ENCODE measurements at regions not wholly inside any gene's neighbourhood (a gene's known extent, or its start where the extent isn't known, plus 50 kb on each side); places are given as distances from the start of the nearest gene placed in this dataset.
"Not testable (repeated sequence)": the region's sequence is repeated elsewhere in the genome, so short reads cannot be mapped to it uniquely, and the experiment has no call there.

GRCh38 chr4:84286048-84286447 is 213.0 kb downstream of the NKX6-1 start:
- DNase-seq: no peak

GRCh38 chr4:84279678-84280077 is 219.4 kb downstream of the NKX6-1 start:
- no peak for DNase-seq

- no peak for DNase-seq
Measured at GRCh38 chr4:84277923-84278322, 221.2 kb downstream of the NKX6-1 start.

GRCh38 chr4:84276752-84277151 is 222.3 kb downstream of the NKX6-1 start:
- no peak for DNase-seq

DNA sequence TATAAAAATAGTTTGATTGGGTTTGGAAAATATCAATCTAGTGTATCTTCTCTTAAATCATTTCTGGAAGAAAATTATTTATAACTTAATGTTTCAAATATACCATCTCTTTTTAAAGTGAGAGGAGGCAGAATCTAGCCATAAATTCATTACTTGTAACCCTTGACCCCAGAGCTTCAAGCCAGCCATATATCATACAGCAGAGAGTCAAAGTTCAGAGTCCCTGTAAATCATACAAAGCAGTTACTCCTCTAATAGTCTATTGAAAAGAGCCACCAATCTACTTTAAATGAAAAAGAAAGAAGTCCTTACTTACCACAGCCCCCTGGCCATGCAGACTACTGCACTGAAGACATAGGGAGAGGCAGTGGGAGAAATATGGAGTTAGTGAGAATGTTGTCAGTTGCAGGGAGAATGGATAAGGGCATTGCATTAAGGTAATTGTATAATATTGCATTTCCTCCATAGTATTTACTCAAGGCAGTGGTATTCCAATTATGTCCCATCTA is 229.5 kb downstream of the NKX6-1 start:
- DNase-seq: no peak

DNA sequence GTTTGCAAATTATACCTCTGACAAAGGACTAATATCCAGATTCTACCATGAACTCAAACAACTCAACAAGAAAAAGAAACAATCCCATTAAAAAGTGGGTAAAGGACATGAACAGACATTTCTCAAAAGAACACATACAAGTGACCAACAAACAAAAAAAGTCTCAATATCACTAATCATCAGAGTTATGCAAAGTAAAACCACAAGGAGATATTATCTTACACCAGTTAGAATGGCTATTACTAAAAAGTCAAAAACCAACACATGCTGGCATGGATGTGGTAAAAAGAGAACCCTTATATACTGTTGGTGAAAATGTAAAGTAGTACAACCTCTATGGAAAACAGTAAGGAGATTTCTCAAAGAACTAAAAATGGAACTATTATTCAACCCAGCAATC is 234.4 kb downstream of the NKX6-1 start:
- DNase-seq: no peak

GRCh38 chr4:84263415-84263814 is 235.7 kb downstream of the NKX6-1 start:
- DNase-seq: no peak

DNA sequence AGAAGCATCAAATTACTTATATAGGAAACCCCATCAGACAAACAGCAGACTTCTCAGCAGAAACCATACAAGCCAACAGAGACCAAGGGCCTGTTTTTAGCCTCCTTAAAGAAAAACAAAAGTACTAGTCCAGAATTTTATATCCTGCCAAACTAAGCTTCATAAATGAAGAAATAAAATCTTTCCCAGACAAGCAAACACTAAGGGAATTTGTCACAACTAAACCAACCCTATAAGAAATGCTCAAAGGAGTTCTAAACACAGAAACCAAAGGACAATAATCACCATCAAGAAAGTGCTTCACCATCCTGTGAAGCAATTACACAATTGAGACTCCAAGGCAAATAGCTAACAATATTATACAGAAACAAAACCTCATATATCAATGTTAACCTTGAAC is 238.6 kb downstream of the NKX6-1 start:
- DNase-seq: no peak

GRCh38 chr4:84258905-84259830 is 239.9 kb downstream of the NKX6-1 start:
- DNase-seq: no peak

GRCh38 chr4:84254537-84254936 is 244.6 kb downstream of the NKX6-1 start:
- no peak for DNase-seq

GRCh38 chr4:84249521-84249920 is 249.6 kb downstream of the NKX6-1 start:
- DNase-seq: no peak

GRCh38 chr4:84245042-84245441 is 254.1 kb downstream of the NKX6-1 start:
- DNase-seq: not testable (repeated sequence)

- not testable (repeated sequence) for DNase-seq
Measured at GRCh38 chr4:84244346-84244801, 254.7 kb downstream of the NKX6-1 start.

GRCh38 chr4:84243685-84244084 is 255.4 kb downstream of the NKX6-1 start:
- no peak for DNase-seq

- DNase-seq: no peak
Measured at GRCh38 chr4:84239278-84239845, 259.7 kb downstream of the NKX6-1 start.

DNA sequence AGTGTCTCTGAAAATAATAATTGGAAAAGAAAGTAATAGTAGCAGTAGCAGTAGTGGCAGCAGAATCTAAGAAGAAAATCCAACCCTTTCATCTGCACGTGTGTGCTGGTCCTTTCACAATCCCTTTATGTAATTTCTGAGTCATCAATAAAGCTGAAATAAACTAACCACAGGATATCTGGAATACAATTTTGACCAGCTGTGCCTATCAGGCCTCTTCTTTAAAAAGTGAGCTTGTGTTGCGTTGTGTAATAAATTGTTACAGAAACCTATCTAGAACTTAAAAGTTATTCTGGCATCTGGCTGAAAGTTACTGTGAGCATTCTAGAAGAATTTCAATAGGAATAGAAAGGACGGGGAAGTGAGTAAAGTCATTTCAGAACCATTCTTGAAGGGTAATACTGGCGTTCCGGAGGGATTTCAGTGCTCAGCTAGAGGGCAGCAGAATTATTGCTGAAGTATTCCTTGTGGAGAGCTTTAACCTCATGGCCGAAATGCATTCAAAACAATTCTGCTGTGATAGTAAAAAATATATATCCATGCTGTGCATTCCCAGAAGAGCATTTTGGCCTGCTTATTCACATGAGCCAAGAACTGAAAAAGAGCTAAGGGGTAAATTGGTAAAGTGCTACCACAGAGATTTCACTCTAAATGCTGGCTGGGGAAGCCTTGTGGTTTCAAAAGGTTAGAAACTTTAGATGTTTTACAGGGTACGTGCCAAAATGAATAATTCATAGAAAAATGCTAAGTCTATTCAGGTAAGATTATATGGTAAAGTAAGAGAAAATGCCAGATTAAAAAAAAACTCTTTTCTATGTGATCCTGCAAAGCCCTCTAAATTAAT is 260.6 kb downstream of the NKX6-1 start:
- no peak for DNase-seq

- no peak for DNase-seq
Measured at GRCh38 chr4:84237008-84237407, 262.1 kb downstream of the NKX6-1 start.

GRCh38 chr4:84235126-84235944 is 263.8 kb downstream of the NKX6-1 start:
- DNase-seq: no peak

DNA sequence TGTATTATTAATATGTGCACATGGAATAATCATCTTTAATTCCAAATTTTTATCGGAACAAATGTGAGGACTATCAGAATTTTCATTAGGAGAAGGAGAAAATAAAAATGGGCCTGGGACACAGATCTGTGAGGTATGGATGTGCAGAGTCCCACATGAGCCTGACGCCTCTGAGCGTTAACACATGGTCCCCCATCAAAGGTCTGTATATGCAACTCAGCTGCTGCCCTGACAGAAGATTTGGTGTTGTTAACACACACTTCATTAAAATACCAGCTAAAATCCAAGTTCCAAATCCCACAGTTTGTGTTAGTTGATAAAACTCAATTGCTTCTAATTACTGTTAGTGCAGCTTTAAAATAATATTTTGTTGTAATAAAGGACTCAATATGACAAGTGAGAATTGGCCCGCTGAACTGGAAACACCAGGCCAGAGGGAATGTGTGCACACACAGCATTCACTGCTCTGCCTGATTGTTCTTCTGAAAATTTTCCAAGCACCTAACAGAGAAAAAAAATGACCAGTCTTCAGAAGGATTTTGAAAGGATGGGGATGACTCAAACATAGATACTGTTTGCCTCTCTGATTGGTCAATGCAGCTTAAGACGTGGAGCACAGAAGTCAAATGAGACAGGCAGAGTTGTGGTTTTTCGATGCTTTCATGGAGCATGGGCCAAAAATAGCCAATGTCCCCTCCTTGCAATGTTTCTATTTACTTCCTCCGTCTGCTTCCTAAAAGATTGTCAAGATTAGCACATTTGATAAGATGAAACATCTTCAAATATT is 266.6 kb downstream of the NKX6-1 start:
- DNase-seq: no peak

DNA sequence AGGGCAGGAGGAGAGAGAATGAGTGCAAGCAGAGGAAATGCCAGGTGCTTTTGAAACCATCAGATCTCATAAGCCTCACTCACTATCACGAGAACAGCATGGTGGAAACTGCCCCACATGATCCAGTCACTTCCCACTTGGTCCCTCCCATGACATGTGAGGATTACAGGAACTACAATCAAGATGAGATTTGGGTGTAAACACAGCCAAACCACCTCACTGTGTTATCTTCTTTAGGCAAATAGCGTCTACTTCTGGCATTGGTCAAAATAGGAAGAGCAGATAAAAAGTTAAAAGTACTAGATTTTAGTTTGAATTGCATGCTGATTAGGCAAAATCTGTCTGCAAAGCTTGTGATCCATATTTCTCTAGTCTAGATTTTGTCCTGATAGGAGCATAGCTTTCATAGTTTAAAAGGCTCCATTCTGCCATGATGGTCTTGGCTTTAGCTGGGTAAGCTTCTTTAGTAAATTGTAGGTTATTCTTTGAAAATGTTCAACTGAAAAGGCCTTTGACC is 267.5 kb downstream of the NKX6-1 start:
- no peak for DNase-seq

Measured in hypothalamus (tissue), 51 donors.